GM20000 (cell line): ENCODE measurements at regions not wholly inside any gene's neighbourhood (a gene's known extent, or its start where the extent isn't known, plus 50 kb on each side); places are given as distances from the start of the nearest gene placed in this dataset.

ENCODE experiments used
- DNase-seq: peaks from one replicate; pipeline ENCODE4 v3.0.0; 2012; ENCODE audit warnings: low spot score
- TF ChIP-seq, protein P1 (sequence below): IDR thresholded peaks from 2 replicates; pipeline ENCODE4 v1.5.1; 2012; ENCODE audit warnings: mild to moderate bottlenecking, control low read depth; ENCODE audit errors: extremely low read depth, missing control alignments

DNA sequence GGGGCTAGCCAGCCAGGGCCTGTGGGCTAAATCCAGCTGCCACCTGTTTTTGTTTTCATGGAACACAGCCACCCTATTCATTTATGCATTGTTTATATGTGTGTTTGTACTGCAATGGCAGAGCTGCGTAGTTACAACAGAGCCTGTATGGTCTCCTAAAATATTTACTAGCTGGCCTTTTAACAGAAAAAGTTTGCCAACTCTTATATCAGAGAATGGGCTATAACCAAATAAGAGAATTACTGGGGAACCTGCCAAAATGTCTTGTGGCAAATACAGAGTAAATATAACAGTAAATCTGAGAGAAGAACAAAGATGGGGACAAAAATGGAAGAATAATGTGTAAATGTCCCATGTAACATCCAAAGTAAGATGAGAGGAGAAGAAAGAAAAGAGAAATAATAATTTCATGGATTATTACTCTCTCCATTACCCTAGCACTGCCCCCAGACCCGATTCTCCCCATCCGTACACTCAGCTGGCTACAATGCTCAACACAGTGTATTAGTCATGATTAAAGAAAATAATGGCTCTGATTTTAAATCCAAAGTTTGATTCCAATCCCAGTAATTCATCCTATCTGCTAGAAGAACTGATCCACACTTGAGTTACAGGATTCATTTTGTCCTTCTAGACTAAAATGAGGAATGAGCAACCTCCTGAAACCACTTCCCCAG is 249.3 kb downstream of the LRATD1 start:
- TF ChIP-seq, protein P1, sequence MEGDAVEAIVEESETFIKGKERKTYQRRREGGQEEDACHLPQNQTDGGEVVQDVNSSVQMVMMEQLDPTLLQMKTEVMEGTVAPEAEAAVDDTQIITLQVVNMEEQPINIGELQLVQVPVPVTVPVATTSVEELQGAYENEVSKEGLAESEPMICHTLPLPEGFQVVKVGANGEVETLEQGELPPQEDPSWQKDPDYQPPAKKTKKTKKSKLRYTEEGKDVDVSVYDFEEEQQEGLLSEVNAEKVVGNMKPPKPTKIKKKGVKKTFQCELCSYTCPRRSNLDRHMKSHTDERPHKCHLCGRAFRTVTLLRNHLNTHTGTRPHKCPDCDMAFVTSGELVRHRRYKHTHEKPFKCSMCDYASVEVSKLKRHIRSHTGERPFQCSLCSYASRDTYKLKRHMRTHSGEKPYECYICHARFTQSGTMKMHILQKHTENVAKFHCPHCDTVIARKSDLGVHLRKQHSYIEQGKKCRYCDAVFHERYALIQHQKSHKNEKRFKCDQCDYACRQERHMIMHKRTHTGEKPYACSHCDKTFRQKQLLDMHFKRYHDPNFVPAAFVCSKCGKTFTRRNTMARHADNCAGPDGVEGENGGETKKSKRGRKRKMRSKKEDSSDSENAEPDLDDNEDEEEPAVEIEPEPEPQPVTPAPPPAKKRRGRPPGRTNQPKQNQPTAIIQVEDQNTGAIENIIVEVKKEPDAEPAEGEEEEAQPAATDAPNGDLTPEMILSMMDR: no peak
- no peak for DNase-seq

DNA sequence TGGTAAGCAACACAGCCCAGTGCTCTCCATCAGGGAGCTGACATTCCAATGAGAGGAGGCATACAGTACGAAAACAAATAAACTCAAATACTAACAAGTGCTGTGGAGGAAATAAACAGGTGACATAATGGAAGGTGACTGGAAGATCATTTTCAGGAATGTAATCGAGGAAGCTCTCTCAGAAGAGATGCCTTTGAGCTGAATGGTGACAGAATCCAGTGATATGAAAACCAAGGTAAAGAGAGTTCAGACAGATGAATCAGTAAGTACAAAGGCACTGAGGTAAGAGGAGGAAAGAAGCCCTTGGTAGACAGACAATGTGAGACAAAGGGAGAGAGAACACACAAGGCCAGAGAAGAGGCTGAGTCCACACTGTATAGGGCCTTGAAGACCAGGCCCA is 252.1 kb downstream of the LRATD1 start:
- TF ChIP-seq, protein P1: no peak
- no peak for DNase-seq

DNA sequence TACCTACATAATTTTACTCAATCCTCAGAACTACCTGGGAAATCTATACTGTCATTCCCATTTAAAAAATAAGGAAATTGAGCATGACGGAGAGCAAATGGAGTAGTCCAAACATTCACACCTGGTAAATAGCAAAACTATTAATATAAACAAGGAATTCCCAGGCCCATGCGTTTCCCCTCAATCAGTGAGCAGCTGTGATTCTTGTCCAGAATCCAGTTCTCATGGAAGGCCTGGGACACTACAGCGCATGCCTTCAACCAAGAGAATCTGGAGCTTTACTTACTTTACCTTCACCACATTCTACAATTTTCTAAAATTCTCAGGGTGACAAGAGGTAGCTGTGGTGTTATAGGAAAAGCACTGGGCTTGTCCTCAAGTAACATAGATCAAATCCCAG is 259.0 kb downstream of the LRATD1 start:
- DNase-seq: no peak
- TF ChIP-seq, protein P1: no peak

DNA sequence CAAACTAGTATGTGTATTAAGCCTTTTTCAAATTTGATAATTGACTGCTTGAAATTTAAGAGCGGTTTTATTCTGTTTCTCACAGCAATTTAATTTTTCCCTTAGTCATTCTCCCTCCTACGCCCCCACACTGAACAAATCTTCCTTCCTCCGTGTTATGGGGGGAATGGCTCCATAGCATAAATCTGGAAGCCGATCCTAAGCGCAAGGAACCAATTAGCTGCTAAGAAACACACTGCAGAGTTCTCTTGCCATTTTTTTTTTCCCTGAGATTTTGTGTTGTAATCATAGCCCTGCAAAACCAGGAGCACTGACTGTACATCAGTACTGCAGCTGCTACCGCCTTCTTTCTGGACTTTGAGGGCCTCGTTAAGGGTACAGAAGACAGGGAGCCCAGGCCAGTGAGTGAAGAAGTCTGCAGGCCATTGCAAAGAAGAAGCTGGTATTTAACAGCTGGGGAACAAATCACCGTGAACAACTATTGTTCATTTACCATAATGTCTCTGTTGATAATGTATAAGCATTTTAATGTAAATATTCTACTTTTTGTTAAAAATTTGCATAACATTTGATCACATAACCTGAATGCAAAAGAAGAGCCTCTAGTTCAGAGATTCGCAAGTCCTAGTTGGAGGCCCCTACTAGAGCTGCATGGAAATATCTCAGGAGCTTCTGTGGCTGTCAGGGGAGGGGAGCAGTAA is 264.0 kb downstream of the LRATD1 start:
- TF ChIP-seq, protein P1: no peak
- DNase-seq: no peak

DNA sequence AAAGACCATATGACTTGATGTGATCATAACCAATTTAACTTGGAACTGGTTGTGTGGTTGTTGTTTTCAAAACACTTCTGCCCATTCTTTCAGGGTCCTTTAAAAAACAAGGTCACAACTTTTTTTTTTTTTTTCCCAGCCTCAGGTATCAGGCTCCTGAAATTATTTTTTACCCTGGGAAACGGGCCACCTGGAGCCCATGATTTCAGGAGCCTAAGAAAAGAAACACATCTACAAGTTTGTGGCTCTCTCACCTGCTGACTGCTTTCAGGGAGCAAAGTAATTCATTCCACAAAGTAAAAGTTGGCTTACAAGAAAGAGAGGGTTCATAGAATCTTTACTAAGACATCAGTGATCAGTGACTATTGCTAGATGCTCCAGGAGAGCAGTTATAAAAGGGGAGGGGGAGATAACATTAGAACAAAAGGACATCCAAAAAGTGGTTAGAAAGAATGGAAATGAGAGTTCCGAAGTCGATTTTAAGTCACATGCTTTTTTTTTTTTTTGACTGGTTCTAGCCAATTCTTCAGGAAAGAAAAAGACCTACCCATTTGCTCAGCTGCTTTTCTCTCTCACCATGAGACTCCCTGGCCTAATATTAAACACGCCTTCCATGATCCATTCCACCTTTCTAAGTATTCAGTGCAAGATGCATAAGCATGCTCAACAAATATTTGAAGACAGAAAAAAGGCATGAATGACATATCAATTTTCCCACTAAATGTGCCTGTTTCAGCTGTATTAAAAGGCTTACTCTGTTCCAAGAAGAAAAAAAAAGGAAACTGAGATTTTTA is 267.3 kb downstream of the LRATD1 start:
- no peak for DNase-seq
- TF ChIP-seq, protein P1: no peak

DNA sequence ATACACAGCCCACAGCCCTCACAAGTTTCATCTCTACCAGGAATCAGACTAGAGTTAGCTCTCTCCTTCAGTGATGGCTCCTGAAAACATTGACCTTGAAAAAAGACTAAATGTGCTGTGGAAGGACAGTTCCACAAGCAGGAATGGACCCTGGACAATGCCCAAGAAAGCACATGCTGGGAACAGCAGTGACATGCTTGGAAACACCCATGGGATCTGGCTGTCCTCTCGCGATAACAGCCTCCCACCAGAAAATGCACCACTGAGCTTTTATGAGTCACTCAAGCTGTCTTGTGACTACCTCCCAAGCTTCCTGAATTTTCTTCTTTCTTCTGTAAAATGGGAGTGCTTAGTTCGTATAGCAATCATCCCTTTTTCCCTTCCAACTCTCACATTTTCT is 269.2 kb downstream of the LRATD1 start:
- no peak for DNase-seq
- TF ChIP-seq, protein P1: no peak

DNA sequence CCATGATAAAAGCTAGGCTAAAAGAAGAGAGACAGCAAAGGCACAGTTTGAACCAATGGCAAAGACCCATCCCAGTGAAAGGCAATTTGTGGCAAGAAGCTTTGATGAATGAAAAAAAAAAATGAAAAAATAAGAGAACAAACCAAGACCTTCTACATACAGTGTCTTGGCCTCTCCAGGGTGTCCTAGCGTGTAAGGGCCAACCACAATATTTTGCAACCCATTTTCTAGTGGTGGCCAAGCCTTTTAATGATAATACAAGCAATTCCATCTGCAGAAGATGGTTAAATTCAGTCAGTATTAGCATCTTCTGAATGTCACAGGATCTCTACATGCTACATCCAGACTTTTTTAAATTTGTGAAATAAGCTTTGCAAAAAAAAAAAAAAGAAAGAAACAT is 270.4 kb downstream of the LRATD1 start:
- TF ChIP-seq, protein P1: no peak
- no peak for DNase-seq
